GM13977 (cell line): ENCODE measurements at regions not wholly inside any gene's neighbourhood (a gene's known extent, or its start where the extent isn't known, plus 50 kb on each side); places are given as distances from the start of the nearest gene placed in this dataset.

Experiments
- DNase-seq: peaks from one replicate; pipeline ENCODE4 v3.0.0; 2012; ENCODE audit warnings: low spot score
- CTCF ChIP-seq: IDR thresholded peaks from 2 replicates; pipeline ENCODE4 v1.5.1; 2012; ENCODE audit warnings: mild to moderate bottlenecking, control low read depth; ENCODE audit not compliant: insufficient read depth; ENCODE audit errors: extremely low read depth, missing control alignments
- in situ Hi-C: fragments of 300-500 bp; cut with MboI; formaldehyde crosslinking; loops from one replicate; pipeline ENCODE4 v1.12.0; 2022; ENCODE audit warnings: low sequenced_read_pairs, low pct_unique_long_range_greater_than_20kb, mixed read lengths, inconsistent platforms; ENCODE audit not compliant: unreplicated experiment

GRCh38 chr4:126441173-126442035 lies 1126.6 kb downstream of the FAT4 start:
- DNase-seq: no peak
- TF ChIP-seq CTCF: no peak
- in situ Hi-C loops: no loop called here

GRCh38 chr4:126445596-126445995 lies 1130.8 kb downstream of the FAT4 start:
- no peak for DNase-seq
- no peak for TF ChIP-seq CTCF
- in situ Hi-C loops: no loop called here

- no peak for TF ChIP-seq CTCF
- in situ Hi-C loops: no loop called here
- no peak for DNase-seq
These were observed 1132.2 kb downstream of the FAT4 start for GRCh38 chr4:126446917-126447316.

- no peak for TF ChIP-seq CTCF
- in situ Hi-C loops: no loop called here
- DNase-seq: no peak
These were observed 1133.5 kb downstream of the FAT4 start for GRCh38 chr4:126448086-126448845.

- DNase-seq: no peak
- in situ Hi-C loops: no loop called here
- no peak for TF ChIP-seq CTCF
These were observed 1136.6 kb downstream of the FAT4 start for GRCh38 chr4:126451237-126451873.

- in situ Hi-C loops: no loop called here
- TF ChIP-seq CTCF: no peak
- no peak for DNase-seq
These were observed 1141.1 kb downstream of the FAT4 start for GRCh38 chr4:126455865-126456264.
